NCI-H446 (cell line): ENCODE measurements at regions not wholly inside any gene's neighbourhood (a gene's known extent, or its start where the extent isn't known, plus 50 kb on each side); places are given as distances from the start of the nearest gene placed in this dataset.
"Not testable (repeated sequence)": the region's sequence is repeated elsewhere in the genome, so short reads cannot be mapped to it uniquely, and the experiment has no call there.

Experiments used
- DNase-seq, 2 experiments: peaks; one replicate each; lab custom pipeline; 2025; lab: John Stamatoyannopoulos, UW

- no peak for DNase-seq
These were observed 122.3 kb downstream of the XCL2 start for GRCh38 chr1:168421399-168422004.

DNA sequence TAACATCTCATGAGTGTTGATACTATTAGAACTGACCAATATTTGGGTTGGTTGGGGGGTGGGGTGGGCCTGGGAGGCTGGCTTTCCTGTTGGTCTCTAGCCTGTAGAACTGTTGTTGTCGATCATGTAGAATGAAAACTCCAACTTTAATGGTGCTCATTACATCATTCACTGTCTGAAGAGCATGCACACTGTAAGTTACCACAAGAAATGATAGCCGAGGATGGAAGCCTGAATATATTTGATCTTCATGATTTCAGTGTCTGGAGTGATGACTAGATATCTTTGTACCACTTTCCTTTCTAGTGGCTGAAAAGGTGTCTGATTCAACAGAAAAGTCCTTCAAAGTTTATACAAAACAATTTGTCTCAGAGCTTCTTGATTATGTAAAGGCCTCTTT is 123.6 kb downstream of the XCL2 start:
- DNase-seq = no peak

GRCh38 chr1:168419736-168420135 is 124.1 kb downstream of the XCL2 start:
- DNase-seq = no peak

DNA sequence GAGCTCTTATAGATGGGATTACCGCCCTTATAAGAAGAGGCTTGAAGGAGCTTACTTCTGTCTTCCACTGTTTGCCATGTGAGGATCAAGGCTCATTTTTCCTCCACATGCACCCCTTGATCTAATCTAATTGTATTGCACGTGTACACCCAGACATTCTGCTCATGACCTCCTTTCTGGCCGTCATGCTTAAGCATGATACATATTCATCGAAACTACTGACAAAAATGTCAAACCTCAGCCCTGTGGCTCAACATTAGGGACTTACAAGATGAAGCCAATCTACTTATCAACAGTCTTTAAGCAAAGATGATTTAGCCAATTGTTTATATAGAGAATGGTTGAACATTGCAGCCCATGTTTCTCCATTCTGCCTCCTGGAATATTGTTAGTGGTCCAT is 127.6 kb downstream of the XCL2 start:
- DNase-seq = no peak

DNA sequence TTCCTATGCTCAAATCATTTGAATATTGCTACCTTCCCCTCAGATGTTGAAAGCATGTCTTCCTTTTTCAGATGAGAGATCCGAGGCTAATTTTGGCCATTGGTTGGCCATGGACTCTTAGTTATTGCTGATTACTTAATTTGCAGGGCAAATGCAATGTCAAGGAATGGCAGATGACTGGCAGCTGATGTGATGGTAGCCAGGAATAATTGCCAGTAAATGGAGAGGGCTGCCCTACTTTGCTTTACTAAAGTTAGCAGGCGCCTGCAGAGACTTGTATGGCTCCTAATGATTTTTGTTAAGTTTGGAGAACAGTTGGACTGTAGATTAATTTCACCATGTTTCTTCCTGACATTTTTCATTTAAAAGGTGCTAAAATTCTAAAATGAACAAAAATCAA is 128.9 kb downstream of the XCL2 start:
- no peak for DNase-seq

DNA sequence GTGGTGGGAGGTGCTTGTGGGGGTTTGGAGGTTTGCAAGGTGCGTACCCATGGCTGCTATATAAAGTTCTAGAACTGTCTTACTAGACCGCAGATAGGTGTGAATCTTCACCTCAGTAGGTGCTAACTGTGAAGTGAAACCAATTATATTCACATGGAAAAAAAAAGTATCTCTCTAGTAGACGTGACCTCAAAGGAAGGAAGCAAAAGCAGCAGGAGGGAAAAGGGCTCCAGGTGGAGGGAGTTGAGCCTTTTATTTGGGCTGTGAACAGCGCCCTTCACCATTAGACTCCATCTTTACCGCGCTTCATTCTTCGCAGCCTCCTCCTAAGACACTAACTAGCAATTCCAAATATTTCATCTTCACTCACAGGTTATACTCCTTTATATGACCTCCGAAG is 129.8 kb downstream of the TBX19 start:
- DNase-seq = no peak

GRCh38 chr1:168408884-168409283 is 128.2 kb downstream of the TBX19 start:
- no peak for DNase-seq

DNA sequence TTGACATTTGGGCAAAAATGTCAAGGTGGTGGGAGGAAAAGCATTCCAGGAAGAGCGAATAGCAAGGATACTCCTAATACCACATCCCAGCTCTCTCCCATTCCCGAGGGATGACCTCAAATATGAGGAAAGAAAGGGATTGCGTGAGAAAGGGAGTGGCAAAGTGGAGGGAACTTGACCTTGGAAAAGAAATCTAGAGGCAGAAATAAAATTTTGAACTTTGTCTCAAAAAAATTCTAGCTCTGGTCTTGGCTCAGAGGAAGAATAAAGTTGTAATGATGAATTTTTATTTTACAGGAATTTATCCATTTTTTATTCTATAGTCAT is 127.8 kb downstream of the TBX19 start:
- DNase-seq = no peak

- DNase-seq = no peak
These were observed 127.3 kb downstream of the TBX19 start for GRCh38 chr1:168407832-168408538.

DNA sequence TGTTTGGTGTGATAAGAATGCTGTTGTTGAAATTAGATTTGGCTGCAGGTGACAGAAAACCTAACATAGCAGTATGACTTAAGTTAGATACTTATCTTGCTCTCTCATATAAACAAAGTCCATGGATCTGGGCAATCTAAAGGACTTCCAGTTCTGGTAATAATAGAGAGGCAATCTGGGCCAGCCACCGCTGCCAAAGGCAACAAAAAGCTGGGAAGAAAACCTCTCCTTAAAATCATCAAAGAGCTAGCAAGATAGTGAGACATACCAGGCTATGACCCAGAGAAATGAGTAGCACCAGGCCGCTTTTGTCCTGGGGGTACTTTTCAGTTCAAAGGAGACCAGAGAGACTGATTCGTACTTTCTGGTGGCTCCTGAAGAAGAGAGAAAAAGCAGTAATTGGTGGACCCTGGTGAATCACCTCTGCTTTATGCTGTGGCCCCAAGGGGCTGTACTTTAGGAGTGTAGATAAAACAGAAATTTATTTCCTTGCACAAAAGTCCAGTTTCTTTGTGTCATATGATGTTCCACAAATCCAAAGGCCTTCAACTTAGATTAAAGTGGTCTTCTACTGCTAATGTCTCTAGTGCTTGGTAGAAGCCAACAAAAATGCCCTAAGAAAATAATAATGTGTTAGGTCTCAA is 125.4 kb downstream of the TBX19 start:
- DNase-seq = no peak

GRCh38 chr1:168403140-168403539 is 122.5 kb downstream of the TBX19 start:
- DNase-seq = no peak

DNA sequence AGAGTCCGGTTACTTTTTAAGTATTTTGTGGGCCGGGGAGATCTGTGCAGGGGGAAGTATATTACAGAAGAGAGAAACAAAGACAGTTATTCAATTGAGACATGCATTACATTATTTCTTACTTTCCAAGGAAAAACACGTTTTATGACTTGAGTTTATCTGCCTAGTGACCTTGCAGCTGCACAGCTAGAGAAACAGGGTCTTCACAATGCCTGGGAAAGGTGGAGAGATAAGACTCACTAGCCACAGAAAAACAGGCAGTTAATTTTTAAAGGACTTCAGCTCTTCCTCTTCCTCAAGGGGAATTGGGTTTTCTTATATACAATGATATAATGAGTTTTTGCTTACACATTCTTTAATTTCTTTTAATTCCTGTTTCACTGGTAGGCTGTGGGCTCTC is 121.8 kb downstream of the TBX19 start:
- not testable (repeated sequence) for DNase-seq

DNA sequence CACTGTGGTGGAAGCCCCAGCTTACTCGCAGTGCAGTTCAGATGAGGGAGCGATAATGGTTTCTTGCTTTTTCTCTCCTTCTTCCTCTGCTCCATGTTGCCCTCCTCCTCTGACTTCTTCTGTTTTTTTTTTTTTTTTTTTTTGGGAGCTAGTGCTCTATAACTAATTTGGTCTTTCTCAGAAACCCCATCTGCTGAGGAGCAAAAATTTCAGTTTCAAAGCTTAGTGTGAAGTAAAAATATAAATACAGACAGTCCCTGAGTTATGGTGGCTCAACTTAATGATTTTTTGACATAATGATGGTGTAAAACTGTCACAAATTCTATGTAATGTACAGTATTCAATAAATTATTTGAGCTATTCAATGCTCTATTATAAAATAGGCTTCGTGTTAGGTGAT is 120.7 kb downstream of the TBX19 start:
- DNase-seq = no peak

GRCh38 chr1:168400139-168400538 is 119.5 kb downstream of the TBX19 start:
- no peak for DNase-seq

DNA sequence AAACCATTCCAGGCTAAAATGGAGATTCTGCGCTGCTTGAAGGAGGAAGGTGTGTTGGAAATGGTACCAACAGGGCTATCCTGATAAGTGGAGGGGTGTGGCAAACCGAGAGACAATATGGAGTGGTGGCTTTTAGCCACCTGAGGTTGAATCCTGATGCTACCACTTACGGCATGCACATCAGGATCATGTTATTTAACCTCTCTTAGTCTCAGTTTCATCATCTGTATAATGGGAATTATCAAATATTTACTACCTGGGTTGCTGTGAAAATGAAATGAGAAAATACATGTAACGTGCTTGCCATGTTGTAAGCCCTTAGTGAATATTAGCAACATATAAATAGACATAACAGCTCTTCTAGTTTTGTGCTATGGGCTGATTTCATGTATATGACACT is 117.1 kb downstream of the TBX19 start:
- DNase-seq = no peak

DNA sequence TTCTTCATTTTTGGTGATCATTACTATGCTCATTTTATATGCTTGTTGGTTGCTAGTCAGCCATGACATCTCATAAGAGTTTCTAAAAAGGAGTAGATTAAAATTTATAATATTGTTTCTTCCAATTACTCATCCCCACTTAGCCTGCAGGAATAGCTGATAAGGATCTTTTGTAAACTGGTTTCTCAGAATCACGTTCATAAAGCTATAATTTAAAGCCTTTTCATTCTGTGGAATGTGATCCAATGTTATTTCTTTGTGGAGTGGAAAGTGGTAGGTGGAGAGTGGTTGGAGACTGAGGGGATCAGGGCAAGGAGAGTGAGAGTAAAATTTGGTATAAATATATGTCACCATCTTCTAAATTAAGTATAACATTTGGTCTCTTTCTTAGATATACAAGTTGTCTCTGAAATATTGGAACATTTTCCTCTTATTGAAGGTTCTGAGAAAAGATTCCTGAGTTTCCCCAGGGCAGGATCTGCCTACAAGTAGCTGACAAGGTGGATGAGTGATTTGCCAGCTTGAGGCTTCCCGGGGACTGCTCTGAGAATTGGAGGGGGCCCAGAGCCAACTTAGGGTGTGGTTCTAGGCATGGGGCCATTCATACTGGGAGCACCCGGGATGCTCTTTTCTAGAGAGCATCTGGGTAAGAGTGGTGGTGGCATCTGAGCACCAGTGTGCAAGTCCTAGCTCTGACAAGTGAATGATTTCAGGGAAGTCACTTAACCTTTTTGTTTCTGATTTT is 116.4 kb downstream of the TBX19 start:
- DNase-seq = peak; percentile 37 to 54

DNA sequence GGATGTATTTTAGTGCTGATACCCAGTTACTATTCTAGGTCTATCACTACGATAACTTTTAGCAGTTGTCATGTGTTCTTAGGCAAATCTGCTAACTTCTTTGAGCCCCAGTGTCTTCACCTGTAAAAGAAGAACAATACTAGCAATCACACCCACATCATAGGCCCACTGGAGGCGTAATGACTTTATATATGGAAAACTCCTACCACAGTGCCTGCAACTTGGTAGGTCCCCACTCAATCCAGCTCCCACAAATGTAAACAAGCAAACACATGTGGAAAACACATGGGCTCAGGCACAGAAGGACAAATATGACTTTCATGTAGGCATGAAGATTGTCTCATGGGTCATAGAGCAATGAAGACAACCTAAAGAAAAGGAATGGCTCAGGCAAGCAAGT is 115.8 kb downstream of the TBX19 start:
- DNase-seq = no peak

- DNase-seq = no peak
These were observed 114.2 kb downstream of the TBX19 start for GRCh38 chr1:168394858-168395257.

DNA sequence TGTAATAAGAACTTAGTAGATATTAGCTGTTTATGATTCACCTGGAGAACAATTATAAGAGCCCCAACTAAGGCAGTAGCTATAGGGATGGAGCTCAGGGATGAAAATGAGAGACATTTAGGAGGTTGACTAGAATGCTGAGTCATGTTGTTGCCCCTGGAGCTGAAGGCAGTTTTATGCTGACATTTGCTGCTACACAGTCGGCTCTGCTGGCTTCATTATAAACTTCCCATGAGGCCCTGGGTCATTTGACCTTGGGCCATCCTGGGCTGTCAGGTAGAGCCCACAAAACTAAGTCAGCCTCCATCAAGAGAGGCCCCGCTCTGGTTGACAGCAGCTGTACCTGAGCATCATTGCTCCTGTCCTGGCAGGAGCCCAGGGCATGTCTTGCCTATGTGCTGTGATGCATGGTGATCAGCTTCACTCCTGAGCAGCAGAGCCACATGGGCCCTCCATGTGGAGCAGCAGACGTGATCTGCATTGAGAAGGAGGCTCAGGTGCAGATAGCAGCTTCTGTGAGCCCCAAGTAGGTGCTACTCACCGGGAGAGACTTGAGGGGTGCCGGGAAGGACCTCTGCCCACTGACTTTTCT is 112.4 kb downstream of the TBX19 start:
- DNase-seq = no peak

DNA sequence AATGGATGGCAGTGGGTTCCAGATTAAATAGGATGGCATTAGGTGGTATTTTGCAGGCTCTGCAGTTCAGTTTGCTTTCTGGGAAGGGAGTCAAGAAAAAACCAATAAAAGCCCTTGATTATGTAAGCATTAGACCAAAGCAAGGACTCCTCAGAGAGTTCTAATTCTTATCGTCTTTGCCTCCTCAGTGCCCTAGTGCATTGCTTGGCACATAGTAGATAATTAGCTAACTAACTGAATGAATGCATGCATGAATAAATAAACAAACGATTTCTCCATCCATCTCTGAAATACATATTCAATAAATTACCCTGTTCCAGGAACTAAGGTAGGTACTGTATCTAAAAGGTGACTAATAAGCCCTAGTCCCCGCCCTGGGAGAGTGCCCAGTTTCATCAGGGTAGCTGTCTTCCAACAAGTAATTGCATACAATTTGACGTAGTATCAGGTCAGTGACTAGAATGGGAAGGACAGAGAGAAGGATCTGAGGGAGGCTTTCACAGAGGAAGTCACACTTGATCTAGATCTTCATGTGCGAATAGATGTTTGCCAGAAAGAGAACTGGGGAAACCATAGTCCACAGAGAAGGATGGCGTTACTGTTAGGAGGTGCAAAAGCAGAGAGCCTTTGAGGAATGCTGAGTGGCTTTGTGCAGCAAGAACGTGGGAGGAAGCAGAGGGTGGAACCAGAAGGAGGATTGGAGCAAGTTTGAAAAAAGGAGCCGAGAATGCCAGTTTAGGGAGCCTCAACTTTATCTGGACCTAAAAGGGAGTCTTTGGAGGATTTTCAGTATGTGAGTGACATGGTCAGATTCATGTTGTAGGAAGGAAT is 111.4 kb downstream of the TBX19 start:
- peak in 1 of 2 experiments; percentile 24 for DNase-seq

DNA sequence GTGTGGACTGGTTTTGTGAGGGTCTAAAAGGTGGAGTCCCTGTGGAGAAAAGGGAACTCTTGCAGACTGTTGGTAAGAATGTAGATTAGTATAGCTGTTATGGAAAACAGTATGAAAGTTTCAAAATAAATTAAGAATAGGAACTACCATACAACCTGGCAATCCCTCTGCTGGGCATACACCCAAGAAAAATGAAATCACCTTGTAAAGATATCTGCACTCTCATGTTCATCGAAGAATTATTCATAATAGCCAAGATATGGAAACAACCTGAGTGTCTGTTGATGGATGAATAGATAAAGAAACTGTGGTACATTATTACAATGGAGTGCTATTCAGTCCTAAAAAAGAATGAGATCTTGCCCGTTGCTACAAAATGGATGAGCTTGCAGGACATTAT is 109.6 kb downstream of the TBX19 start:
- no peak for DNase-seq
